AG04450 (cell line): ENCODE measurements at regions not wholly inside any gene's neighbourhood (a gene's known extent, or its start where the extent isn't known, plus 50 kb on each side); places are given as distances from the start of the nearest gene placed in this dataset.

Experiments
- CTCF ChIA-PET: fragments of 300-600, 350-600 bp; formaldehyde crosslinking; extraction: SDS; loops from one replicate; lab custom pipeline; 2022; ENCODE audit warnings: antibody characterized with exemption, inconsistent platforms; lab: Charles Lee
- POLR2A ChIA-PET: fragments of 350-600 bp; formaldehyde crosslinking; extraction: SDS; loops from one replicate; lab custom pipeline; 2021; ENCODE audit warnings: antibody characterized with exemption, inconsistent platforms; lab: Yijun Ruan, JAX
- DNase-seq: peaks from one replicate; pipeline ENCODE4 v3.0.0-alpha.2; 2011; ENCODE audit warnings: low read depth, low spot score
- H3K27ac ChIP-seq: one replicate; pipeline ENCODE4 v1.5.1; 2012; ENCODE audit warnings: low read depth, low read length, control low read depth
- H3K27me3 ChIP-seq: one replicate; pipeline ENCODE4 v1.6.0; 2012; ENCODE audit warnings: low read length; ENCODE audit not compliant: control insufficient read depth, insufficient read depth
- H3K4me3 ChIP-seq: 2 replicates; pipeline ENCODE4 v1.5.1; 2011; ENCODE audit warnings: mild to moderate bottlenecking, low read depth, low read length, control low read depth
- H3K9me3 ChIP-seq: 2 replicates; pipeline ENCODE4 v1.5.1; 2012; ENCODE audit warnings: low read length; ENCODE audit not compliant: control insufficient read depth, insufficient read depth
- TF ChIP-seq, protein P1 (sequence below): IDR thresholded peaks from 2 replicates; pipeline ENCODE4 v1.5.1; 2011; ENCODE audit warnings: low read depth, low read length, control low read depth, inconsistent platforms

- peaks cover 3% of the 10 kb centered on the region for H3K27me3 ChIP-seq
- CTCF ChIA-PET = no interaction called here
- no peak for DNase-seq
- POLR2A ChIA-PET = no interaction called here
- H3K27ac ChIP-seq = no peak overlapping the region
- H3K4me3 ChIP-seq = no peak overlapping the region
- TF ChIP-seq, protein P1, sequence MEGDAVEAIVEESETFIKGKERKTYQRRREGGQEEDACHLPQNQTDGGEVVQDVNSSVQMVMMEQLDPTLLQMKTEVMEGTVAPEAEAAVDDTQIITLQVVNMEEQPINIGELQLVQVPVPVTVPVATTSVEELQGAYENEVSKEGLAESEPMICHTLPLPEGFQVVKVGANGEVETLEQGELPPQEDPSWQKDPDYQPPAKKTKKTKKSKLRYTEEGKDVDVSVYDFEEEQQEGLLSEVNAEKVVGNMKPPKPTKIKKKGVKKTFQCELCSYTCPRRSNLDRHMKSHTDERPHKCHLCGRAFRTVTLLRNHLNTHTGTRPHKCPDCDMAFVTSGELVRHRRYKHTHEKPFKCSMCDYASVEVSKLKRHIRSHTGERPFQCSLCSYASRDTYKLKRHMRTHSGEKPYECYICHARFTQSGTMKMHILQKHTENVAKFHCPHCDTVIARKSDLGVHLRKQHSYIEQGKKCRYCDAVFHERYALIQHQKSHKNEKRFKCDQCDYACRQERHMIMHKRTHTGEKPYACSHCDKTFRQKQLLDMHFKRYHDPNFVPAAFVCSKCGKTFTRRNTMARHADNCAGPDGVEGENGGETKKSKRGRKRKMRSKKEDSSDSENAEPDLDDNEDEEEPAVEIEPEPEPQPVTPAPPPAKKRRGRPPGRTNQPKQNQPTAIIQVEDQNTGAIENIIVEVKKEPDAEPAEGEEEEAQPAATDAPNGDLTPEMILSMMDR = no peak
- H3K9me3 ChIP-seq = no peaks in the 10 kb centered on the region; the same call in 1 of the 2 replicates
Measured at GRCh38 chr3:127119693-127120464, 73.1 kb upstream of the PRR23E start.

DNA sequence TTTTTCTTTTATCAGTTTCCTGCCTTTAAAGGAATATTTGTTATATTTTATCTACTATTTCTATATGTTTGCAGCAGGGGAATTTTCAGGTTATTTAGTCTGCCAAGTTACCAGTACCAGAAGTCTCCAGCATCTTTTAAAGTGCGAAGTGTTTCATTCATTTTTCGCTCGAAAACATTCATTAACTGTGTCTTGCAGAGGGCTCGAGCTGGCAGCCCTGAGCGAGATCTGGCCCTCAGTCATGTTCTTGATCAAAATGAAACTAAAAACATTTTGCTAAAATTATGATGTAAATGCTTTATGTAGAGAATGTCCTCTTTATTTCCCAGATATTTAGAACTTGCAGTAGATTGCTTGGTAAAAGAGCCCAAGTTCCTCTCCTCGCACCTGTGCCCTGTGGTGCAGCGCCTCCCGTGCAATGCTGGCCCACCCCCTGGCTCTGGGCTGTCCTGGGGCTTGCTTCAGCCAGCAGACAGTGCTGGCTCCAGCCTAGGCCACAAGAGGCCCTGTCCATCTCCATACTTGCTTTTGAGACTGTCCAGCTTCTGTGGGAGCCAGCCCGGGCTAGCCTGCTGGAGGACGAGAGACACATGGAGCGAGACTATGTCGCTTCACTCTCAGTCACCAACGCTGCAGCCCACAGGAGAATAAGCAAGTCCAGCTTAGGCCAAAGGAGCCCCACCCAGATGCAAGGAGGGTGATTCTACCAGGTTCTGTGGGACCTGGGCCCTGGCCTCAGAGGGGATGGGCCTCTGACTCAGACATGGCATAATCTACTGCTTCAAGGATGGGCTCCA lies 71.9 kb upstream of the PRR23E start:
- TF ChIP-seq, protein P1 = no peak
- ChIA-PET POLR2A (no interaction called here), CTCF (no interaction called here)
- DNase-seq = no peak
- Histone ChIP-seq H3K9me3 (no peaks in the 10 kb centered on the region), H3K27ac (no peak overlapping the region), H3K27me3 (peaks cover 3% of the 10 kb centered on the region), H3K4me3 (no peak overlapping the region)

DNA sequence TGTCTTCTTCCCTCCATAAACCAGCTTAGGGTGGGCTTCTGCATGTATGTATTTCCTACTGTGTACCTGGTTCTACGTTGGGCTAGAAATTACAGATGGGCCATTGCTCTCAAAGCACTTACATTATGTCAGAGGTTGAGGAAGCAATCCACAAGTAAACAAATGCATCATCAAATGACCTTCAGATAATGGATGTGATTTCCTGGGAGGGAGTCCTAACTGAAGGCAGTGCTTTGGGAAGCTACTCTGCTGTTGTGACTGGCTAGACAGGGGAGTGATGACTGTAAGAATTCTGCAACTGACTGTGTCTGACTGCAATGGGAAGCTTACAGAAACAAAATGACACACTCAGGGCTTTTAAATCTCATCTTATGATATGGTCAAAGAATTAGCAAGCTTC lies 71.0 kb upstream of the PRR23E start:
- H3K27ac ChIP-seq = no peak overlapping the region
- H3K27me3 ChIP-seq = peaks cover 3% of the 10 kb centered on the region
- no peak overlapping the region for H3K4me3 ChIP-seq
- TF ChIP-seq, protein P1 = no peak
- ChIA-PET CTCF (no interaction called here), POLR2A (no interaction called here)
- H3K9me3 ChIP-seq = no peaks in the 10 kb centered on the region
- DNase-seq = no peak

GRCh38 chr3:127123533-127123932 lies 69.4 kb upstream of the PRR23E start:
- no peak for DNase-seq
- H3K27me3 ChIP-seq = peaks cover 3% of the 10 kb centered on the region

More at GRCh38 chr3:127123533-127123932, 69.4 kb upstream of the PRR23E start:
- no peaks in the 10 kb centered on the region for H3K9me3 ChIP-seq
- ChIA-PET POLR2A (no interaction called here), CTCF (no interaction called here)
- no peak overlapping the region for H3K27ac ChIP-seq
- TF ChIP-seq, protein P1 = no peak
- no peak overlapping the region for H3K4me3 ChIP-seq
